ENCODE measurements at regions not wholly inside any gene's neighbourhood (a gene's known extent, or its start where the extent isn't known, plus 50 kb on each side); places are given as distances from the start of the nearest gene placed in this dataset.

GRCh38 chr4:132132433-132132832, 1016.7 kb upstream of the PCDH10 start:
- DNase-seq, result no peak
- no peaks in the 10 kb centered on the region for H3K23me2 ChIP-seq (ENCODE audit: insufficient read length, low read depth, low read length, poor library complexity, severe bottlenecking)
- no peak overlapping the region for H4K5ac ChIP-seq (ENCODE audit: insufficient read length, low read depth, low read length)
- Mint-ChIP-seq H3K27me3 (ENCODE audit: low read depth) (no peaks in the 10 kb centered on the region; the same call in 1 of the 2 replicates), H3K4me1 (peaks cover 13 to 15% of the 10 kb centered on the region in 2 experiments), H3K4me3 (no peak overlapping the region), H3K9me3 (peaks cover 25 to 33% of the 10 kb centered on the region in 2 experiments), H3K36me3 (ENCODE audit: insufficient read depth in 1 of 3, low read depth in 3 of 3) (peaks cover 14 to 50% (median 49%) of the 10 kb centered on the region in 3 experiments), H3K27ac (no peak overlapping the region; a peak in 1 of 7 replicates)
- H3K79me2 ChIP-seq (ENCODE audit: insufficient read depth, low read length), result no peaks in the 10 kb centered on the region
- H3K4ac ChIP-seq (ENCODE audit: low read depth, low read length), result no peak overlapping the region
- H4K20me1 ChIP-seq (ENCODE audit: control insufficient read depth, insufficient read depth, insufficient read length), result no peaks in the 10 kb centered on the region
- H3K27me3 ChIP-seq (ENCODE audit: insufficient read depth, low read length), result no peaks in the 10 kb centered on the region
- no peak overlapping the region for H3K27ac ChIP-seq (ENCODE audit: insufficient read length, low read depth, low read length)
- H3K4me2 ChIP-seq (ENCODE audit: insufficient read depth, insufficient read length, low read length), result no peak overlapping the region
- no peak overlapping the region for H3T11ph ChIP-seq (ENCODE audit: low read length)
- no peak overlapping the region for H3K23ac ChIP-seq (ENCODE audit: insufficient read length, low read depth, low read length)
- H4K91ac ChIP-seq (ENCODE audit: insufficient read length, low read depth, low read length), result no peak overlapping the region
- no peak overlapping the region for H2BK15ac ChIP-seq (ENCODE audit: low read depth, low read length)
- H2BK5ac ChIP-seq (ENCODE audit: insufficient read length, low read length), result no peak overlapping the region
- no peak overlapping the region for H2BK12ac ChIP-seq (ENCODE audit: insufficient read length, low read depth, low read length)
- H2AFZ ChIP-seq (ENCODE audit: low read length), result no peak overlapping the region
- no peak for TF ChIP-seq CTCF (conservative IDR thresholded peaks at IDR 0.05)
- H3K9me3 ChIP-seq (ENCODE audit: control insufficient read depth, low read depth, low read length), result peaks cover 6% of the 10 kb centered on the region
- no peak overlapping the region for H2BK20ac ChIP-seq (ENCODE audit: low read depth, low read length, poor library complexity, severe bottlenecking)
- no peak overlapping the region for H3K56ac ChIP-seq (ENCODE audit: insufficient read length, low read depth, low read length)
- H2AK5ac ChIP-seq (ENCODE audit: insufficient read length, low read length), result no peak overlapping the region
- no peak overlapping the region for H2BK120ac ChIP-seq (ENCODE audit: low read depth, low read length, poor library complexity, severe bottlenecking)
- H3K4me1 ChIP-seq (ENCODE audit: insufficient read depth, low read length), result no peaks in the 10 kb centered on the region
- no peaks in the 10 kb centered on the region for H3K79me1 ChIP-seq (ENCODE audit: insufficient read depth, low read depth, low read length, poor library complexity, severe bottlenecking)
- no peak overlapping the region for H3K9ac ChIP-seq (ENCODE audit: extremely low read depth, insufficient read length, low read length)
- WGBS (ENCODE audit: extremely low coverage, insufficient read length, low lambda C conversion rate), result no CpG with 5 or more reads among the region's 2 CpGs
- no peak overlapping the region for H4K8ac ChIP-seq (replicated peaks; ENCODE audit: insufficient read length, low read depth, low read length)
- H3K14ac ChIP-seq (ENCODE audit: insufficient read depth, low read length), result no peak overlapping the region
- no peak overlapping the region for H3K18ac ChIP-seq (ENCODE audit: insufficient read length, low read depth, low read length)
